GM19025 (cell line): ENCODE measurements at regions not wholly inside any gene's neighbourhood (a gene's known extent, or its start where the extent isn't known, plus 50 kb on each side); places are given as distances from the start of the nearest gene placed in this dataset.
A peak's percentile ranks its signal among the peaks of the same experiment; 100 is the strongest.

Experiments used
- ATAC-seq: cut with Tn5 transposase; IDR thresholded peaks from one replicate; pipeline ENCODE4 v1.9.1; 2021; ENCODE audit warnings: mild to moderate bottlenecking, low read depth, moderate library complexity; ENCODE audit not compliant: unreplicated experiment

GRCh38 chr10:111338035-111338434 lies 261.2 kb downstream of the ADRA2A start:
- ATAC-seq, result no peak

- peak; percentile 81 for ATAC-seq
Observed at GRCh38 chr10:111338805-111339204, 262.0 kb downstream of the ADRA2A start.

- no peak for ATAC-seq
Observed at GRCh38 chr10:111344804-111345203, 268.0 kb downstream of the ADRA2A start.

- ATAC-seq, result no peak
Observed at GRCh38 chr10:111347386-111348013, 270.7 kb downstream of the ADRA2A start.

- no peak for ATAC-seq
Observed at GRCh38 chr10:111348076-111348475, 271.2 kb downstream of the ADRA2A start.

- ATAC-seq, result no peak
Observed at GRCh38 chr10:111354859-111355258, 278.0 kb downstream of the ADRA2A start.

GRCh38 chr10:111356571-111356970 lies 279.7 kb downstream of the ADRA2A start:
- ATAC-seq, result no peak

GRCh38 chr10:111357859-111358258 lies 281.0 kb downstream of the ADRA2A start:
- no peak for ATAC-seq

GRCh38 chr10:111360260-111360925 lies 283.6 kb downstream of the ADRA2A start:
- no peak for ATAC-seq

- ATAC-seq, result no peak
Observed at GRCh38 chr10:111367531-111367930, 290.7 kb downstream of the ADRA2A start.

GRCh38 chr10:111370101-111370500 lies 293.3 kb downstream of the ADRA2A start:
- ATAC-seq, result no peak

- no peak for ATAC-seq
Observed at GRCh38 chr10:111373696-111374095, 296.9 kb downstream of the ADRA2A start.

GRCh38 chr10:111379534-111380187 lies 302.8 kb downstream of the ADRA2A start:
- no peak for ATAC-seq

GRCh38 chr10:111384556-111384955 lies 307.7 kb downstream of the ADRA2A start:
- no peak for ATAC-seq

- no peak for ATAC-seq
Observed at GRCh38 chr10:111390813-111391563, 314.2 kb downstream of the ADRA2A start.

- ATAC-seq, result no peak
Observed at GRCh38 chr10:111392159-111392558, 315.3 kb downstream of the ADRA2A start.

- ATAC-seq, result no peak
Observed at GRCh38 chr10:111392910-111393309, 316.1 kb downstream of the ADRA2A start.

- ATAC-seq, result no peak
Observed at GRCh38 chr10:111410740-111411139, 333.9 kb downstream of the ADRA2A start.

GRCh38 chr10:111425459-111425858 lies 348.6 kb downstream of the ADRA2A start:
- no peak for ATAC-seq

- no peak for ATAC-seq
Observed at GRCh38 chr10:111429288-111430028, 352.6 kb downstream of the ADRA2A start.
